ENCODE measurements at regions not wholly inside any gene's neighbourhood (a gene's known extent, or its start where the extent isn't known, plus 50 kb on each side); places are given as distances from the start of the nearest gene placed in this dataset.

GRCh38 chr12:89092297-89092696 is 260.0 kb downstream of the DUSP6 start:
- no peaks in the 10 kb centered on the region for H3K36me3 ChIP-seq (ENCODE audit: low read depth)
- no peaks in the 10 kb centered on the region for H3K79me2 ChIP-seq (ENCODE audit: low read depth)
- intact Hi-C loops (cut with micrococcal nuclease; ENCODE audit: unreplicated experiment): no loop called here
- POLR2A ChIA-PET (ENCODE audit: unreplicated experiment): no interaction called here
- no peak overlapping the region for H3K4me2 ChIP-seq
- no peak overlapping the region for H3K4me3 ChIP-seq
- H3K4me1 ChIP-seq (replicated peaks; ENCODE audit: insufficient read depth): no peaks in the 10 kb centered on the region
- no peaks in the 10 kb centered on the region for H3K27me3 ChIP-seq (ENCODE audit: insufficient read depth, low read depth)
- CTCF ChIA-PET: no interaction called here
- DNase-seq: no peak
- no peak overlapping the region for H2AFZ ChIP-seq
- TF ChIP-seq EZH2 (IDR thresholded peaks at IDR 0.05; ENCODE audit: low read depth) (no peak), CTCF (conservative IDR thresholded peaks at IDR 0.05) (no peak)
- H3K9me2 ChIP-seq (ENCODE audit: insufficient read depth): no peaks in the 10 kb centered on the region
- peaks cover 17% of the 10 kb centered on the region; the same call in 1 of the 2 replicates for H3K9me3 ChIP-seq (ENCODE audit: insufficient read depth, low read depth)
- no peaks in the 10 kb centered on the region for H4K20me1 ChIP-seq (ENCODE audit: insufficient read depth)
- no TSS peak for BruUV-seq (replicated peaks)
- H3K27ac ChIP-seq: no peak overlapping the region
- H3F3A ChIP-seq (ENCODE audit: insufficient read depth, low read depth): no peaks in the 10 kb centered on the region

GRCh38 chr12:89091293-89091841 is 260.9 kb downstream of the DUSP6 start:
- Histone ChIP-seq H3K27ac (no peak overlapping the region), H3K36me3 (ENCODE audit: low read depth) (no peaks in the 10 kb centered on the region), H4K20me1 (ENCODE audit: insufficient read depth) (no peaks in the 10 kb centered on the region), H2AFZ (no peak overlapping the region), H3K4me2 (no peak overlapping the region), H3F3A (ENCODE audit: insufficient read depth, low read depth) (no peaks in the 10 kb centered on the region), H3K9me3 (ENCODE audit: insufficient read depth, low read depth) (peaks cover 17% of the 10 kb centered on the region; the same call in 1 of the 2 replicates), H3K27me3 (ENCODE audit: insufficient read depth, low read depth) (no peaks in the 10 kb centered on the region), H3K4me1 (replicated peaks; ENCODE audit: insufficient read depth) (no peaks in the 10 kb centered on the region), H3K79me2 (ENCODE audit: low read depth) (no peaks in the 10 kb centered on the region), H3K9me2 (ENCODE audit: insufficient read depth) (no peaks in the 10 kb centered on the region), H3K4me3 (no peak overlapping the region)
- no peak for DNase-seq
- CTCF ChIA-PET: no interaction called here
- POLR2A ChIA-PET (ENCODE audit: unreplicated experiment): no interaction called here
- intact Hi-C loops (cut with micrococcal nuclease; ENCODE audit: unreplicated experiment): no loop called here
- BruUV-seq (replicated peaks): no TSS peak
- TF ChIP-seq EZH2 (IDR thresholded peaks at IDR 0.05; ENCODE audit: low read depth) (no peak), CTCF (conservative IDR thresholded peaks at IDR 0.05) (no peak)

GRCh38 chr12:89089264-89089663 is 263.0 kb downstream of the DUSP6 start:
- no TSS peak for BruUV-seq (replicated peaks)
- TF ChIP-seq EZH2 (IDR thresholded peaks at IDR 0.05; ENCODE audit: low read depth) (no peak), CTCF (conservative IDR thresholded peaks at IDR 0.05) (no peak)
- H3K4me2 ChIP-seq: no peak overlapping the region

More at GRCh38 chr12:89089264-89089663, 263.0 kb downstream of the DUSP6 start:
- Histone ChIP-seq H3K9me2 (ENCODE audit: insufficient read depth) (no peaks in the 10 kb centered on the region), H3K79me2 (ENCODE audit: low read depth) (no peaks in the 10 kb centered on the region), H3K36me3 (ENCODE audit: low read depth) (no peaks in the 10 kb centered on the region), H3K27ac (no peak overlapping the region), H3K4me1 (replicated peaks; ENCODE audit: insufficient read depth) (no peaks in the 10 kb centered on the region), H4K20me1 (ENCODE audit: insufficient read depth) (no peaks in the 10 kb centered on the region), H3K27me3 (ENCODE audit: insufficient read depth, low read depth) (no peaks in the 10 kb centered on the region), H3F3A (ENCODE audit: insufficient read depth, low read depth) (no peaks in the 10 kb centered on the region), H3K4me3 (no peak overlapping the region), H3K9me3 (ENCODE audit: insufficient read depth, low read depth) (peaks cover 17% of the 10 kb centered on the region; the same call in 1 of the 2 replicates), H2AFZ (no peak overlapping the region)
- intact Hi-C loops (cut with micrococcal nuclease; ENCODE audit: unreplicated experiment): no loop called here
- DNase-seq: no peak
- POLR2A ChIA-PET (ENCODE audit: unreplicated experiment): no interaction called here
- CTCF ChIA-PET: no interaction called here
